HepG2 (cell line): ENCODE measurements at regions not wholly inside any gene's neighbourhood (a gene's known extent, or its start where the extent isn't known, plus 50 kb on each side); places are given as distances from the start of the nearest gene placed in this dataset.

Experiments
- CBX1 ChIP-seq: IDR thresholded peaks from one replicate; pipeline ENCODE4 v1.6.1; 2016; ENCODE audit warnings: antibody characterized with exemption, low read depth
- HOXA3 ChIP-seq: sonication (generic); formaldehyde crosslinking; IDR thresholded peaks from 2 replicates; pipeline ENCODE4 v1.5.0; 2020; ENCODE audit warnings: missing genetic modification reagents
- KDM2A ChIP-seq: sonication (generic); formaldehyde crosslinking; IDR thresholded peaks from 2 replicates; pipeline ENCODE4 v1.4.0; 2020; ENCODE audit warnings: low read depth, missing genetic modification reagents, borderline replicate concordance
- NCOA1 ChIP-seq: sonication (generic); formaldehyde crosslinking; IDR thresholded peaks from 2 replicates; pipeline ENCODE4 v1.9.0; 2021; ENCODE audit warnings: missing genetic modification reagents
- NKX3-1 ChIP-seq: sonication (generic); formaldehyde crosslinking; IDR thresholded peaks from 2 replicates; pipeline ENCODE4 v1.5.0; 2020; ENCODE audit warnings: missing genetic modification reagents
- PHF20 ChIP-seq: sonication (generic); formaldehyde crosslinking; IDR thresholded peaks from 2 replicates; pipeline ENCODE4 v1.5.0; 2020; ENCODE audit warnings: mild to moderate bottlenecking, missing genetic modification reagents
- PHF8 ChIP-seq: sonication (generic); formaldehyde crosslinking; IDR thresholded peaks from 2 replicates; pipeline ENCODE4 v1.5.0; 2020; ENCODE audit warnings: missing genetic modification reagents
- SMAD3 ChIP-seq: sonication (generic); formaldehyde crosslinking; IDR thresholded peaks from 2 replicates; pipeline ENCODE4 v1.4.0; 2020; ENCODE audit warnings: missing genetic modification reagents
- SP140L ChIP-seq: sonication (generic); formaldehyde crosslinking; IDR thresholded peaks from 2 replicates; pipeline ENCODE4 v1.4.0; 2020; ENCODE audit warnings: missing genetic modification reagents, borderline replicate concordance
- TSC22D2 ChIP-seq: sonication (generic); formaldehyde crosslinking; IDR thresholded peaks from 2 replicates; pipeline ENCODE4 v1.5.1; 2020; ENCODE audit warnings: missing genetic modification reagents, mild to moderate bottlenecking, borderline replicate concordance
- ZFAT ChIP-seq: sonication (generic); formaldehyde crosslinking; conservative IDR thresholded peaks from 2 replicates; pipeline ENCODE4 v1.8.1; 2023; ENCODE audit warnings: missing genetic modification reagents, inconsistent platforms
- ZNF296 ChIP-seq: sonication (generic); formaldehyde crosslinking; conservative IDR thresholded peaks from 2 replicates; pipeline ENCODE4 v1.5.0; 2020; ENCODE audit warnings: mild to moderate bottlenecking, missing genetic modification reagents
- ZNF34 ChIP-seq: sonication (generic); formaldehyde crosslinking; IDR thresholded peaks from 2 replicates; pipeline ENCODE4 v1.4.0; 2020; ENCODE audit warnings: mild to moderate bottlenecking, missing genetic modification reagents, borderline replicate concordance
- ZNF468 ChIP-seq: sonication (generic); formaldehyde crosslinking; IDR thresholded peaks from 2 replicates; pipeline ENCODE4 v1.8.0; 2022; ENCODE audit warnings: mild to moderate bottlenecking, moderate library complexity, missing genetic modification reagents
- ZNF773 ChIP-seq: sonication (generic); formaldehyde crosslinking; IDR thresholded peaks from 2 replicates; pipeline ENCODE4 v1.4.0; 2020; ENCODE audit warnings: missing genetic modification reagents, borderline replicate concordance
- ZSCAN21 ChIP-seq: sonication (generic); formaldehyde crosslinking; IDR thresholded peaks from 2 replicates; pipeline ENCODE4 v1.8.0; 2022; ENCODE audit warnings: mild to moderate bottlenecking, missing genetic modification reagents, moderate library complexity, borderline replicate concordance
- TF ChIP-seq, protein P1 (sequence below): sonication (generic); formaldehyde crosslinking; IDR thresholded peaks from 2 replicates; pipeline ENCODE4 v1.9.0; 2021; ENCODE audit warnings: missing genetic modification reagents, borderline replicate concordance
- TF ChIP-seq, protein P2 (sequence below): sonication (generic); formaldehyde crosslinking; IDR thresholded peaks from 2 replicates; pipeline ENCODE4 v1.5.0; 2020; ENCODE audit warnings: mild to moderate bottlenecking, missing genetic modification reagents
- TF ChIP-seq, protein P3 (sequence below): IDR thresholded peaks from 2 replicates; pipeline ENCODE4 v1.6.1; 2016; ENCODE audit warnings: mild to moderate bottlenecking, missing biosample characterization, missing genetic modification reagents
- TF ChIP-seq, protein P4 (sequence below): IDR thresholded peaks from 2 replicates; pipeline ENCODE4 v1.6.1; 2016
- TF ChIP-seq, protein P5 (sequence below): sonication (generic); formaldehyde crosslinking; IDR thresholded peaks from 2 replicates; pipeline ENCODE4 v1.4.0; 2020; ENCODE audit warnings: missing genetic modification reagents
- TF ChIP-seq, protein P6 (sequence below), 2 experiments: sonication (generic) in 1 of 2; formaldehyde crosslinking in 1 of 2; IDR thresholded peaks; 2 replicates each; pipeline versions ENCODE4 v1.5.1 to v1.6.1; 2011 to 2020; ENCODE audit warnings: borderline replicate concordance in 1 of 2, low read depth in 1 of 2, low read length in 1 of 2, mild to moderate bottlenecking in 1 of 2, missing genetic modification reagents in 1 of 2, moderate library complexity in 1 of 2

DNA sequence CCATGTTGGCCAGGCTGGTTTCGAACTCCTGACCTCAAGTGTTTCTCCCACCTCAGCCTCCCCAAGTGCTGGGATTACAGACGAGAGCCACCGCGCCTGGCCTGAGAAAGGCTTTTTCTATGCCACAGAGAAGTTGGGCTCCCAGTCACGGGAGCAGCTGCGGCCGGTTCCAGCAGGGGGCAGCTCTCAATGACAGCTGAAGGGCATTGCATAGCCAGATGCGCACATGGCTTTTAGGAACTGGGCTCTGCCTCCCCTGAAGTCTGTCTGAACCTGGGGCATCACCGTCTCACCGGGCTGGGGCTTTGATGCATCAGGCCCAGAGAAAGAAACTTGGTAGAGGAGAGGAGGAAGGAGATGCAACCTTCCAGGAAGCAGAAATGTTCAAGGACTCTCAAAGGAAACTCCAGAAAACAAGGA is 84.2 kb upstream of the LAPTM4A start (continued):
- TF ChIP-seq, protein P1, sequence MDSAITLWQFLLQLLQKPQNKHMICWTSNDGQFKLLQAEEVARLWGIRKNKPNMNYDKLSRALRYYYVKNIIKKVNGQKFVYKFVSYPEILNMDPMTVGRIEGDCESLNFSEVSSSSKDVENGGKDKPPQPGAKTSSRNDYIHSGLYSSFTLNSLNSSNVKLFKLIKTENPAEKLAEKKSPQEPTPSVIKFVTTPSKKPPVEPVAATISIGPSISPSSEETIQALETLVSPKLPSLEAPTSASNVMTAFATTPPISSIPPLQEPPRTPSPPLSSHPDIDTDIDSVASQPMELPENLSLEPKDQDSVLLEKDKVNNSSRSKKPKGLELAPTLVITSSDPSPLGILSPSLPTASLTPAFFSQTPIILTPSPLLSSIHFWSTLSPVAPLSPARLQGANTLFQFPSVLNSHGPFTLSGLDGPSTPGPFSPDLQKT: no peak
- TF ChIP-seq NKX3-1 (CRISPR knock-in tag) (no peak), PHF8 (CRISPR knock-in tag) (no peak; the same call in 1 of the 2 replicates), ZSCAN21 (CRISPR knock-in tag) (0 out of 2 replicates have a peak, but pooled peaks have one; percentile 13), PHF20 (CRISPR knock-in tag) (no peak), HOXA3 (CRISPR knock-in tag) (peak; percentile 72; the same call in 1 of the 2 replicates), ZNF468 (CRISPR knock-in tag) (no peak), ZNF34 (CRISPR knock-in tag) (no peak), ZNF773 (CRISPR knock-in tag) (no peak), CBX1 (peak; percentile 42), SMAD3 (CRISPR knock-in tag) (peak; percentile 88), NCOA1 (no peak), ZFAT (CRISPR knock-in tag) (no peak), TSC22D2 (CRISPR knock-in tag) (no peak), SP140L (CRISPR knock-in tag) (no peak), ZNF296 (CRISPR knock-in tag) (no peak), KDM2A (CRISPR knock-in tag) (peak; percentile 91)
- TF ChIP-seq, protein P2, sequence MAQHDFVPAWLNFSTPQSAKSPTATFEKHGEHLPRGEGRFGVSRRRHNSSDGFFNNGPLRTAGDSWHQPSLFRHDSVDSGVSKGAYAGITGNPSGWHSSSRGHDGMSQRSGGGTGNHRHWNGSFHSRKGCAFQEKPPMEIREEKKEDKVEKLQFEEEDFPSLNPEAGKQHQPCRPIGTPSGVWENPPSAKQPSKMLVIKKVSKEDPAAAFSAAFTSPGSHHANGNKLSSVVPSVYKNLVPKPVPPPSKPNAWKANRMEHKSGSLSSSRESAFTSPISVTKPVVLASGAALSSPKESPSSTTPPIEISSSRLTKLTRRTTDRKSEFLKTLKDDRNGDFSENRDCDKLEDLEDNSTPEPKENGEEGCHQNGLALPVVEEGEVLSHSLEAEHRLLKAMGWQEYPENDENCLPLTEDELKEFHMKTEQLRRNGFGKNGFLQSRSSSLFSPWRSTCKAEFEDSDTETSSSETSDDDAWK: no peak
- TF ChIP-seq, protein P3, sequence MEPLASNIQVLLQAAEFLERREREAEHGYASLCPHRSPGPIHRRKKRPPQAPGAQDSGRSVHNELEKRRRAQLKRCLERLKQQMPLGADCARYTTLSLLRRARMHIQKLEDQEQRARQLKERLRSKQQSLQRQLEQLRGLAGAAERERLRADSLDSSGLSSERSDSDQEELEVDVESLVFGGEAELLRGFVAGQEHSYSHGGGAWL (CRISPR knock-in tag): no peak; the same call in 1 of the 2 replicates
- TF ChIP-seq, protein P4, sequence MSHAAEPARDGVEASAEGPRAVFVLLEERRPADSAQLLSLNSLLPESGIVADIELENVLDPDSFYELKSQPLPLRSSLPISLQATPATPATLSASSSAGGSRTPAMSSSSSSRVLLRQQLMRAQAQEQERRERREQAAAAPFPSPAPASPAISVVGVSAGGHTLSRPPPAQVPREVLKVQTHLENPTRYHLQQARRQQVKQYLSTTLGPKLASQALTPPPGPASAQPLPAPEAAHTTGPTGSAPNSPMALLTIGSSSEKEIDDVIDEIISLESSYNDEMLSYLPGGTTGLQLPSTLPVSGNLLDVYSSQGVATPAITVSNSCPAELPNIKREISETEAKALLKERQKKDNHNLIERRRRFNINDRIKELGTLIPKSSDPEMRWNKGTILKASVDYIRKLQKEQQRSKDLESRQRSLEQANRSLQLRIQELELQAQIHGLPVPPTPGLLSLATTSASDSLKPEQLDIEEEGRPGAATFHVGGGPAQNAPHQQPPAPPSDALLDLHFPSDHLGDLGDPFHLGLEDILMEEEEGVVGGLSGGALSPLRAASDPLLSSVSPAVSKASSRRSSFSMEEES: no peak; the same call in 1 of the 2 replicates
- TF ChIP-seq, protein P5, sequence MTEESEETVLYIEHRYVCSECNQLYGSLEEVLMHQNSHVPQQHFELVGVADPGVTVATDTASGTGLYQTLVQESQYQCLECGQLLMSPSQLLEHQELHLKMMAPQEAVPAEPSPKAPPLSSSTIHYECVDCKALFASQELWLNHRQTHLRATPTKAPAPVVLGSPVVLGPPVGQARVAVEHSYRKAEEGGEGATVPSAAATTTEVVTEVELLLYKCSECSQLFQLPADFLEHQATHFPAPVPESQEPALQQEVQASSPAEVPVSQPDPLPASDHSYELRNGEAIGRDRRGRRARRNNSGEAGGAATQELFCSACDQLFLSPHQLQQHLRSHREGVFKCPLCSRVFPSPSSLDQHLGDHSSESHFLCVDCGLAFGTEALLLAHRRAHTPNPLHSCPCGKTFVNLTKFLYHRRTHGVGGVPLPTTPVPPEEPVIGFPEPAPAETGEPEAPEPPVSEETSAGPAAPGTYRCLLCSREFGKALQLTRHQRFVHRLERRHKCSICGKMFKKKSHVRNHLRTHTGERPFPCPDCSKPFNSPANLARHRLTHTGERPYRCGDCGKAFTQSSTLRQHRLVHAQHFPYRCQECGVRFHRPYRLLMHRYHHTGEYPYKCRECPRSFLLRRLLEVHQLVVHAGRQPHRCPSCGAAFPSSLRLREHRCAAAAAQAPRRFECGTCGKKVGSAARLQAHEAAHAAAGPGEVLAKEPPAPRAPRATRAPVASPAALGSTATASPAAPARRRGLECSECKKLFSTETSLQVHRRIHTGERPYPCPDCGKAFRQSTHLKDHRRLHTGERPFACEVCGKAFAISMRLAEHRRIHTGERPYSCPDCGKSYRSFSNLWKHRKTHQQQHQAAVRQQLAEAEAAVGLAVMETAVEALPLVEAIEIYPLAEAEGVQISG (CRISPR knock-in tag): peak; percentile 71
- TF ChIP-seq, protein P6, sequence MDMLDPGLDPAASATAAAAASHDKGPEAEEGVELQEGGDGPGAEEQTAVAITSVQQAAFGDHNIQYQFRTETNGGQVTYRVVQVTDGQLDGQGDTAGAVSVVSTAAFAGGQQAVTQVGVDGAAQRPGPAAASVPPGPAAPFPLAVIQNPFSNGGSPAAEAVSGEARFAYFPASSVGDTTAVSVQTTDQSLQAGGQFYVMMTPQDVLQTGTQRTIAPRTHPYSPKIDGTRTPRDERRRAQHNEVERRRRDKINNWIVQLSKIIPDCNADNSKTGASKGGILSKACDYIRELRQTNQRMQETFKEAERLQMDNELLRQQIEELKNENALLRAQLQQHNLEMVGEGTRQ (IDR thresholded peaks at IDR 0.05; ENCODE audit: low read depth, low read length): no peak
- TF ChIP-seq, protein P6 (CRISPR knock-in tag; IDR thresholded peaks at IDR 0.05; ENCODE audit: borderline replicate concordance): no peak
